Duodenal mucosa (tissue), 2 donors: ENCODE measurements at regions not wholly inside any gene's neighbourhood (a gene's known extent, or its start where the extent isn't known, plus 50 kb on each side); places are given as distances from the start of the nearest gene placed in this dataset.
"Not testable (repeated sequence)": the region's sequence is repeated elsewhere in the genome, so short reads cannot be mapped to it uniquely, and the experiment has no call there.

Source experiments
- H3K27ac ChIP-seq: one replicate; pipeline ENCODE4 v1.7.0; 2013; ENCODE audit warnings: low read depth, low read length
- H3K27me3 ChIP-seq, 2 donors: one replicate each; pipeline ENCODE4 v1.7.0; 2013; ENCODE audit warnings: low read length in 2 of 2, control low read depth in 1 of 2; ENCODE audit not compliant: insufficient read depth in 2 of 2, control insufficient read depth in 1 of 2
- H3K36me3 ChIP-seq, 2 donors: one replicate each; pipeline ENCODE4 v1.7.0; 2013; ENCODE audit warnings: low read length in 2 of 2, control low read depth in 1 of 2; ENCODE audit not compliant: insufficient read depth in 2 of 2, control insufficient read depth in 1 of 2
- H3K4me1 ChIP-seq, 2 donors: one replicate each; pipeline ENCODE4 v1.7.0; 2013; ENCODE audit warnings: low read length in 2 of 2, control low read depth in 1 of 2; ENCODE audit not compliant: insufficient read depth in 2 of 2, control insufficient read depth in 1 of 2
- H3K4me3 ChIP-seq, 2 donors: one replicate each; pipeline ENCODE4 v1.7.0; 2013; ENCODE audit warnings: low read length in 2 of 2, low read depth in 1 of 2
- H3K9ac ChIP-seq, 2 donors: one replicate each; pipeline ENCODE4 v1.7.0; 2013; ENCODE audit warnings: low read length in 2 of 2, low read depth in 1 of 2
- H3K9me3 ChIP-seq, 2 donors: one replicate each; pipeline ENCODE4 v1.7.0; 2013; ENCODE audit warnings: low read length in 2 of 2, control low read depth in 1 of 2; ENCODE audit not compliant: control insufficient read depth in 1 of 2

DNA sequence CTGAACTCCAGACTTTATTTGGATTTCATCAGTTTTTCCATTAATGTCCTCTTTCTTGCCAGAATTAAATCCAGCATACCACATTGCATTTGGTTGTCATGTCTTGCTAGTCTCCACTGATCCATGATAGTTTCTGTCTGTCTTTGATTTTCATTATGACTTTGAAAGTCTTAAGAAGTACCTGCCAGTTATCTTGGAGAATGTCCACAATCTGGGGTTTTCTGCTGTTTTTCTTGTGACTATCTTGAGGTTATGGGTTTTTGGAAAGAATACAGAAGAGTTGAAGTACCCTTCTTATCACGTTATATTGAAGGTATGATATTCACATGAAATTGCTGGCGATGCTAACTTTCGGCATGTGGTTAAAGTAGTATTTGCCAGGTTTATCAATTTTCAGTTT, 282.3 kb upstream of the PRICKLE1 start:
- Histone ChIP-seq H3K9me3 (no peaks in the 10 kb centered on the region), H3K36me3 (no peaks in the 10 kb centered on the region), H3K9ac (no peak overlapping the region), H3K4me3 (no peak overlapping the region), H3K27ac (no peak overlapping the region), H3K27me3 (no peaks in the 10 kb centered on the region), H3K4me1 (no peaks in the 10 kb centered on the region)

DNA sequence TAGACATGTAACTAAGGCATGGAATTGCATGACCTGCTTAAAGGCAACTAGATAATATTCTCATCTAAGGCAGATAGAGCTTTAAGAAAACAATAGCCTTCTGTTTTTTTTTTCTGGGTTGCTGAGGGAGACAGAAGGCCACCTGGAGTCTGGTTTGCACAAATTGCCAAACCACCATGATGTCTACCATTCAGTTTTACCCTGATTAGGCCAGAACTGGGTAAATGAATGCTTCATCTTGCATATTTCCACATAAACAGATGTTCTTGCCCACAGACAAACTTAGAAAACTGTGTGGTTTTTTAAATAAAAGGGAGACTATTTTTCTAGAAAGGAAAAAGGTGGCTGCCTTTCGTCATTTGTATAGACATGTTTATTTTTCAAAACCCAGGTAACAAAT, 278.7 kb upstream of the PRICKLE1 start:
- no peak overlapping the region for H3K27ac ChIP-seq
- no peak overlapping the region for H3K4me3 ChIP-seq
- no peaks in the 10 kb centered on the region for H3K36me3 ChIP-seq
- no peaks in the 10 kb centered on the region for H3K27me3 ChIP-seq
- H3K9me3 ChIP-seq, result no peaks in the 10 kb centered on the region
- no peak overlapping the region for H3K9ac ChIP-seq
- H3K4me1 ChIP-seq, result no peaks in the 10 kb centered on the region

DNA sequence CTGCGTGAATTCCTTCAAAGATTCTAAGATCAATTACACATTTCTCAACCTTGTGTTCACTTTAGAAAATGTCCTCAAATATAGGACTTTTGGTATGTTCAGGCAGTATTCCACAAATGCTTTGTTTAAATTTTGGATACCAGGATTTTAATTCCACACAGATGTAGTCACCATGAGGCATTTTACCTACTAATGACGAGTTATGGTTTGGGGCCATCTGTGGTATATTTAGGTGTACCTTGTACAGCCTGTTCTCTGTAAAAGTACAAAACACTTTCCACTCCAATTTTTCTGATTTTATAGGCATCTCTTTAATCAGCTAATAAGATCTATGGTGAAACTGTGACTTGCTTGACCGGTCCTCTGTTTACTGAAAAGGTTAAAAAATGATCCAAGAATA, 275.7 kb upstream of the PRICKLE1 start:
- no peaks in the 10 kb centered on the region for H3K27me3 ChIP-seq
- H3K9ac ChIP-seq, result no peak overlapping the region
- H3K36me3 ChIP-seq, result no peaks in the 10 kb centered on the region
- no peak overlapping the region for H3K4me3 ChIP-seq
- no peak overlapping the region for H3K27ac ChIP-seq
- H3K9me3 ChIP-seq, result no peaks in the 10 kb centered on the region
- no peaks in the 10 kb centered on the region for H3K4me1 ChIP-seq

DNA sequence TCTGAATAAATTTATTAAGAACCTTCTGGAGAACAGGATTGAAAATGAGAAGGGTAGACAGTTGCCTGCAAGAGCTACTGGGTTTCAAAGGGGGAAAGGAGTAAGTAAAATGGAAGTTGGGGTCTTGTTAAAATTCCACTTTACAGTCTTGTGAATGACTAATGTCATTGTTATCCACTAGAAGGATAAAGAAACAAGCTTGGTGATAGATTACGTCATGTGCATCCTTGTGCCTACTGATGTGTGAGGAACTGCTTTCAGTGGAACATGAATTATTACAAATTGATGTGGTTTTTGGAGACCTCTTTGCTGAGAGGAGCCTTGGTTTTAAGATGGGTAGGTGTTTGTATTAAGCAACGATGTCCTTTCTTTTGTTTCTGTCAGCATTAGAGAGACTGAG, 272.5 kb upstream of the PRICKLE1 start:
- no peak overlapping the region for H3K27ac ChIP-seq
- no peaks in the 10 kb centered on the region for H3K9me3 ChIP-seq
- H3K9ac ChIP-seq, result no peak overlapping the region
- H3K27me3 ChIP-seq, result no peaks in the 10 kb centered on the region
- H3K4me1 ChIP-seq, result no peaks in the 10 kb centered on the region
- no peak overlapping the region for H3K4me3 ChIP-seq
- no peaks in the 10 kb centered on the region for H3K36me3 ChIP-seq

DNA sequence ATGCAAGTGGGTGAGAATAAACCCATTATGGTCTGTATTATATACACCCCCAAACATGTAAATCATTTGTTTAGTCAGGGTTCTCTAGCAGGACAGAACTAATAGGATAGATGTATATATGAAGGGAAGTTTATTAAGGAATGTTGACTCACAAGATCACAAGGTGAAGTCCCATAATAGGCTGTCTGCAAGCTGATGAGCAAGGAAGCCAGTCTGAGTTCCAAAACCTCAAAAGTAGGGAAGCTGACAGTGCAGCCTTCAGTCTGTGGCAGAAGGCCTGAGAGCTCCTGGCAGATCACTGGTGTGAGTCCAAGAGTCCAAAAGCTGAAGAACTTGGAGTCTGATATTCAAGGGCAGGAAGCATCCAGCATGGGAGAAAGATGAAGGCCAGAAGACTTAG, 270.8 kb upstream of the PRICKLE1 start:
- H3K4me3 ChIP-seq, H3K9me3 ChIP-seq, H3K27me3 ChIP-seq, H3K4me1 ChIP-seq, H3K27ac ChIP-seq, H3K9ac ChIP-seq, H3K36me3 ChIP-seq: not testable (repeated sequence)

DNA sequence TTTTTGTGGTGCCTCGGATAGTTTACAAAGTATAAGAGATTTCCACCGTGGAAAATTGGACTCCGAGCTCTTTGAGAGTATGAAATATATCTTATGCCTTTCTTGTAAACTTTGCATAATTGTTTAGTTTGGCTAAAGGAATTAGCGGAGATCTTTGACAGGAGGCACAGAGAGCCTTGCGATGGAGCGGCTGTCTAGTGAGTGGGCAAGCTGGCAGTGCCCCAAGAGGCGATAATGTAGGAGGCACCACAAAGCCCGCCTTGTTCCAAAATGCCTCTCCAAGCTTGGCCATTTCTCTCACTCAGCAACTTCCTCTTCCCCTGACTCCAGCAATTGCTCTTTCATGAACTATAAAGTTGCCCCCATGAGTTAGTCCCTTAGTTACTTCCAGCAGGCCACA, 270.1 kb upstream of the PRICKLE1 start:
- no peaks in the 10 kb centered on the region for H3K4me1 ChIP-seq
- no peak overlapping the region for H3K4me3 ChIP-seq
- no peak overlapping the region for H3K27ac ChIP-seq
- H3K9ac ChIP-seq, result no peak overlapping the region
- H3K36me3 ChIP-seq, result no peaks in the 10 kb centered on the region
- H3K27me3 ChIP-seq, result no peaks in the 10 kb centered on the region
- H3K9me3 ChIP-seq, result no peaks in the 10 kb centered on the region

DNA sequence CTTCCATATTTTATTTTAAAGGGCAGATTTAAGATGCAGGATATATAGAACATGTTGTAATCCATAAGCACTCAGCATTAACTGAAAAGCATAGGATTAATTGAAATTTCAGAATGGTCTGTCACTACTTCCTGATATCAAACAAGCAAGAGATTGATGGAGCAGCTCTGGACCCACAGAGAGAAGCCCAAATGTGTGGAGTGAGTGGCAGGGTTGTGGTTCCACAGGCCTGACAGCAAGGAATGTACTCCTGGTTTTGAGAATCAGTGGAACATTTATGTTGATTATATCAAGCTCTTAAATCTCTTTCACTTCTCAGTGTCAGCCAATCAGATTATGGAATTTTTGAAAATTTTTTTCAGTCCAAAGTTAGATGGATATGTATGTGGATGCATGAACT, 267.6 kb upstream of the PRICKLE1 start:
- Histone ChIP-seq H3K4me3 (no peak overlapping the region), H3K27ac (no peak overlapping the region), H3K9me3 (no peaks in the 10 kb centered on the region), H3K9ac (no peak overlapping the region), H3K4me1 (no peaks in the 10 kb centered on the region), H3K36me3 (no peaks in the 10 kb centered on the region), H3K27me3 (no peaks in the 10 kb centered on the region)

DNA sequence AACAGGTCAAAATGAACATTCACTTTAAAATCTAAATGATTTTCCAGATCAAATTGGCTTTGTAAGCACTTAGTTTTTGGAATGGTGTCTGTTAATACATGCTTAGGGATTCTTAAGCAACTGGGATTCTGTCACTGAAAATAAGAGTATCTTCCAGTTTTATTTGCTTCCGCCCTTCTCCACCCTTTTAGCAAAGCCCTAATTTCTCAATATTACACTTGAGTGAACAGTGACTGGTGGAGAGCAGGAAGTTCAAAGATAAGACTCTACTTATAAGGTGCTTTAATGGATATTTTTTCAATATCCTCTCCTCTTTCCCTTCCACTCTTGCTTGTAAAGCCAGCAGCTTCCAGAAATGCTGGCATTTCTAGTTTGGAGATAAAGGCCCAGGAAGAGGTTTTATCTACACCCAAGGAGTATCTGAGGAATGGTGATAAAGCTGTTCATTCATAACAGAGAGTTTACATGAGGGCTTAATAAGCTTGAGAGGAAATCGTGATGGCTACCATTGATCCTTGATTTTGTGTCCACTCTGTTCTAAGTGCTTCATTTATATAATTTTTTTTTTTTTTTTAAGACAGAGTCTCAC, 265.9 kb upstream of the PRICKLE1 start:
- H3K4me3 ChIP-seq, result no peak overlapping the region
- H3K36me3 ChIP-seq, result no peaks in the 10 kb centered on the region
- H3K9ac ChIP-seq, result no peak overlapping the region
- H3K27ac ChIP-seq, result no peak overlapping the region
- no peaks in the 10 kb centered on the region for H3K4me1 ChIP-seq
- H3K9me3 ChIP-seq, result no peaks in the 10 kb centered on the region
- no peaks in the 10 kb centered on the region for H3K27me3 ChIP-seq

DNA sequence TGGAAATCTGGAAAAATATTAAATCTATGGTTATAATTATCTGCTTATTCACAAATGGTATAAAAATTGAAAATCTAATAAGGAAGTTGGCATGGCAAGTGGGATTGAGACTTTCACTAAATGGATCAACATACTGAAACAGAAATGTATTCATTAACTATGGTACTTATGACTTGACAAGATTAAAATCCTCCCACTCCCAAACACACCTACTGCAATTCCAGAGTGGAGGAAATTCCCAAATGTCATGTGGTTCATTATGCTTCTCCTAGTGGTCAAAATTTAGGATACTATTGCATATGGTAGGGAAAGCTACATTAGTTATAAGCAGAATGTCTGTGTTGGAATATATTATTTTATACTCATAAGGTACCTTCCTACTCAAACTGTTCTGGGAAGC, 265.3 kb upstream of the PRICKLE1 start:
- H3K4me1 ChIP-seq, result no peaks in the 10 kb centered on the region
- no peak overlapping the region for H3K9ac ChIP-seq
- no peaks in the 10 kb centered on the region for H3K27me3 ChIP-seq
- no peak overlapping the region for H3K27ac ChIP-seq
- no peaks in the 10 kb centered on the region for H3K9me3 ChIP-seq
- H3K4me3 ChIP-seq, result no peak overlapping the region
- no peaks in the 10 kb centered on the region for H3K36me3 ChIP-seq

DNA sequence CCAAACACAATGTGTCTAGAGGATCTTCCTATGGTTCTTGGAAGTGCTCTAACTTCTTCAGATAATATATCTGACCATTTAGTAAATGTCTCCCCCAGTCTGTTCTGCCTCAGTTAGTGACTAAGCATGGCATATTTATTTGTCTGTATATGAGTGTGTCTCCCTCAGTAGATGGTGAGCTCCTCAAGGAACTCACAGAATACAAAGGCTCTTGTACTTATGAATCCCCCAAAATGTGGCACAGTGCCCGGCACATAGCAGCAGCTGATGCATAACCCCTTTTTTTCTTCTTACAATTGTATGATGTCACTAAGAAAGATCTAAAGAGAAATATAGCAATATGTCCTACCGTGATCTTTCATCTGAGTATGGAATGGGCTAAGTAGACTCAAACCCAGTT, 264.7 kb upstream of the PRICKLE1 start:
- Histone ChIP-seq H3K27ac (no peak overlapping the region), H3K27me3 (no peaks in the 10 kb centered on the region), H3K4me1 (no peaks in the 10 kb centered on the region), H3K9ac (no peak overlapping the region), H3K4me3 (no peak overlapping the region), H3K9me3 (no peaks in the 10 kb centered on the region), H3K36me3 (no peaks in the 10 kb centered on the region)
